GM06990 (cell line): ENCODE measurements at regions not wholly inside any gene's neighbourhood (a gene's known extent, or its start where the extent isn't known, plus 50 kb on each side); places are given as distances from the start of the nearest gene placed in this dataset.
"Not testable (repeated sequence)": the region's sequence is repeated elsewhere in the genome, so short reads cannot be mapped to it uniquely, and the experiment has no call there.

Source experiments
- DNase-seq: peaks from one replicate; pipeline ENCODE4 v3.0.0-alpha.2; 2011; ENCODE audit not compliant: insufficient read length; ENCODE audit errors: extremely low read depth
- H3K27me3 ChIP-seq: replicated peaks from 2 replicates; pipeline ENCODE4 v1.6.0; 2011; ENCODE audit warnings: low read length; ENCODE audit not compliant: control insufficient read depth, insufficient read depth
- H3K36me3 ChIP-seq: 2 replicates; pipeline ENCODE4 v1.5.1; 2011; ENCODE audit warnings: low read length; ENCODE audit not compliant: control insufficient read depth, insufficient read depth
- H3K4me3 ChIP-seq: replicated peaks from 2 replicates; pipeline ENCODE4 v1.5.1; 2011; ENCODE audit warnings: low read depth, mild to moderate bottlenecking, control low read depth, low read length
- CTCF ChIP-seq: IDR thresholded peaks from 2 replicates; pipeline ENCODE4 v1.5.1; 2011; ENCODE audit warnings: low read length, control low read depth, mild to moderate bottlenecking, inconsistent platforms; ENCODE audit not compliant: insufficient read depth, poor library complexity, severe bottlenecking

DNA sequence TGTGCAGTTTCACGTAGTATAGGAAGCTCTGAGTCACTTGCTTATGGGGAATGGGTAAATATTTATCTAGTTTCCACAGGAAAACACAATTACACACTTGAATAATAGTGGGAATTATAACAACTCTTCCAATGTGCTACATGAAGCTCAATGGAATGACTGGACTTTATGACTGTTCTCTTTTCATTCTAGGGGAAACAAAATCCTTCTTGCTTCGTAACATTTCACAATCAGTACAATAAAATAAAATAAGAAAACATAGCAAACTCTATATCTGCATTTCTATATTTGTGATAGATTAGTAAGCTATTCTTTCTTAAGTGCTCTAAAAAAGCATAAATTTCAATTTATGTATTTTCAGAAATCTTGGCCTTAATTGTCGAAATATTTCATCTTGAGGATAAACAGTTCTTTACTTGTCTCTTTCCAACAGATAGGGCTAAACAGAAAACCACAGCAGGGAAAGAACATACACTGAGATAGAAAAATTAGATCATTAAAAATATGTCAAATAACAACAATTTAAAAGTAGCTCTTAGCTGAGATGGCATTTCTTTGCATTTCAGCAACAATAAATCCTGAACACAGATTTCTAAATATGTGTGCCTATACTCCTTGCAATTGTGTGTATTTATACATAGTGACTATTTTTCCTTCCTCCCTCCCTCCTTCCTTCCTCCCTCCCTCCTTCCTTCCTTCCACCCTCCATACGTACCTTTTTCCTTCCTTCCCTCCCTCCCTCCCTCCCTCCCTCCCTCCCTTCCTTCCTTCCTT is 395.5 kb upstream of the KCNMB2 start:
- no peak for DNase-seq
- Histone ChIP-seq H3K36me3 (no peaks in the 10 kb centered on the region), H3K27me3 (no peaks in the 10 kb centered on the region), H3K4me3 (no peak overlapping the region)
- no peak for TF ChIP-seq CTCF

DNA sequence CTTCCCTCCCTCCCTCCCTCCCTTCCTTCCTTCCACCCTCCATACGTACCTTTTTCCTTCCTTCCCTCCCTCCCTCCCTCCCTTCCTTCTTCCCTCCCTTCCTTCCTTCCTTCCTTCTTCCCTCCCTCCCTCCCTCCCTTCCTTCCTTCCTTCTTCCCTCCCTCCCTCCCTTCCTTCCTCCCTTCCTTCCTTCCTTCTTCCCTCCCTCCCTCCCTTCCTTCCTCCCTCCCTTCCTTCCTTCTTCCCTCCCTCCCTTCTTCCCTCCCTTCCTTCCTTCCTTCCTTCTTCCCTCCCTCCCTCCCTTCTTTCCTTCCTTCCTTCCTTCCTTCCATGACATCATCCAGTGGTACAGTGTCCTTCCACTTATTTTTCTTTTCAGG is 394.9 kb upstream of the KCNMB2 start:
- not testable (repeated sequence) for DNase-seq, H3K36me3 ChIP-seq, H3K4me3 ChIP-seq, H3K27me3 ChIP-seq

- H3K4me3 ChIP-seq, result no peak overlapping the region
- no peak for DNase-seq
- no peaks in the 10 kb centered on the region for H3K27me3 ChIP-seq
- no peak for TF ChIP-seq CTCF
- no peaks in the 10 kb centered on the region for H3K36me3 ChIP-seq
These were observed 389.8 kb upstream of the KCNMB2 start for GRCh38 chr3:178146406-178146831.

DNA sequence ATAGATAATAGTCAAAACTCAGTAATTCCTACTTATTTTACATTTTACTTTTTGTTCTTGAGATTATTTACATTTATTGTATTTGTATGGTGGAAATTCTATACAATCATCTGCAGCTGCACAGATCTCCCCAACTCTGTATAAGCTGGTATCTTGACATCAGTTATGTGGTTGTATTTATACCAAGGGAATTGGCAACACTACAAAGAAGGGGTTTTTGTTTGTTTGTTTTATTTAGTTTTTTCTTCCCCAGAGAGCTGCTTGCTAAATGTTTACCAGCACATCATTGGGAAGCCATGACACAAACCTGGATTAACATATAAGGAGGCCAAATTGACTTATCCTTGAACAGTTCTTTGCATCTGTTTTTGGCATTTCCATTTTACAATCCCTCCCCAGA is 389.2 kb upstream of the KCNMB2 start:
- no peak for DNase-seq
- TF ChIP-seq CTCF, result no peak
- Histone ChIP-seq H3K36me3 (no peaks in the 10 kb centered on the region), H3K4me3 (no peak overlapping the region), H3K27me3 (no peaks in the 10 kb centered on the region)

- H3K36me3 ChIP-seq, result no peaks in the 10 kb centered on the region
- no peaks in the 10 kb centered on the region for H3K27me3 ChIP-seq
- no peak for TF ChIP-seq CTCF
- DNase-seq, result no peak
- no peak overlapping the region for H3K4me3 ChIP-seq
These were observed 384.0 kb upstream of the KCNMB2 start for GRCh38 chr3:178152031-178152806.

DNA sequence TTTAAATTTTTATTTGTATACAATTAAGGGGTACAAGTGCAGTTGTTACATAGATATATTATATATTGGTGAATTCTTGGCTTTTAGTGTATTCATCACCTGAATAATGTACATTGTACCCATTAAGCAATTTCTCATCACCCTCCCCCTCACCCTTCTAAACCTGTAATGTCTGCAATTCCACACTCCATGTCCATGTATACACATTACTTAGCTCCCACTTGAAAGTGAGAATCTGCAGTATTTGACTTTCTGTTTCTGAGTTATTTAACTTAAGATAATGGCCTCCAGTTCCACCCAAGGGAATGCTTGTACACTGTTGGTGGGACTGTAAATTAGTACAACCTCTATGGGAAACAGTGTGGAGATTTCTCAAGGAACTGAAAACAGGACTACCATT is 383.2 kb upstream of the KCNMB2 start:
- no peak for TF ChIP-seq CTCF
- no peak for DNase-seq
- no peak overlapping the region for H3K4me3 ChIP-seq
- no peaks in the 10 kb centered on the region for H3K27me3 ChIP-seq
- no peaks in the 10 kb centered on the region for H3K36me3 ChIP-seq
